ENCODE measurements at regions not wholly inside any gene's neighbourhood (a gene's known extent, or its start where the extent isn't known, plus 50 kb on each side); places are given as distances from the start of the nearest gene placed in this dataset.
"Not testable (repeated sequence)": the region's sequence is repeated elsewhere in the genome, so short reads cannot be mapped to it uniquely, and the experiment has no call there.

- no peak for DNase-seq
Measured at GRCh38 chr14:86310148-86310547, 780.2 kb downstream of the FLRT2 start.

- no peak for DNase-seq
Measured at GRCh38 chr14:86305058-86305457, 775.1 kb downstream of the FLRT2 start.

DNA sequence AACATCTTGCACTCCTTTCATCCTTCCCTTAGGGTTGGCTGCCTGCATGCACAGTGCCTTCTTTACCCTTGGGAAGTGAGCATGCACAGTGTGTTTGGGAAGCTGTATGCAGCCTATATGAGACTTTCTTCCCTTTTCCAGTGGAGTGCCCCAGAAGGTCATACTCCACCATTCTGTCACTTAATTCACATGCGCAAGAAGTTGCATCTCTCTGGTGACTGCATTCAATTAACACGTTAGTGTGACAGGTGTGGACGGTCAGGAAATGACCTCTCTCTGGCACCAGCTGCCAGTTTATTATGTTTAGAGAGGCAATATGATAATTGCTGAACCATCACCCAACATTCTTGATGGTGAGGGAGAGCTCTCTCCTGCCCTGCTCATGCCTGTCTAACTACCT is 770.0 kb downstream of the FLRT2 start:
- no peak for DNase-seq

- DNase-seq, result no peak
Measured at GRCh38 chr14:86296173-86296572, 766.2 kb downstream of the FLRT2 start.

- DNase-seq, result no peak
Measured at GRCh38 chr14:86288336-86288735, 758.4 kb downstream of the FLRT2 start.

DNA sequence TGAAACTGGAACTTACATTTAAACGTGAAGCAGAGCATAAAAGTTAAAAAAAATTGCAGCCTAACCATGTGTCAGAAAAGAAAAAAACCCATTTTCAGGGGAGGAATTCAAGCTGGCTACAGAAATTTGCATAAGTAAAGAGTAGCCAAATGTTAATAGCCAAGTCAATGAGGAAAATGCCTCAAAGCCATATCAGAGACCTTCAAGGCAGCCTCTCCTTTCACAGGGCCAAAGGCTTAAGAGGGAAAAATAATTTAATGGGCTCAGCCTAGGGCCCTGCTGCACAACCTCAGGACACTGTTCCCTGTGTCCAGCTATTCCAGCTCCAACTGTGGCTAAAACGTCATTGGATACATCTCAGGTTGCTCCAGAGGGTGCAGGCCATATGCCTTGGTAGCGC is 749.5 kb downstream of the FLRT2 start:
- DNase-seq, result no peak

GRCh38 chr14:86257973-86258372 is 728.0 kb downstream of the FLRT2 start:
- DNase-seq, result no peak

DNA sequence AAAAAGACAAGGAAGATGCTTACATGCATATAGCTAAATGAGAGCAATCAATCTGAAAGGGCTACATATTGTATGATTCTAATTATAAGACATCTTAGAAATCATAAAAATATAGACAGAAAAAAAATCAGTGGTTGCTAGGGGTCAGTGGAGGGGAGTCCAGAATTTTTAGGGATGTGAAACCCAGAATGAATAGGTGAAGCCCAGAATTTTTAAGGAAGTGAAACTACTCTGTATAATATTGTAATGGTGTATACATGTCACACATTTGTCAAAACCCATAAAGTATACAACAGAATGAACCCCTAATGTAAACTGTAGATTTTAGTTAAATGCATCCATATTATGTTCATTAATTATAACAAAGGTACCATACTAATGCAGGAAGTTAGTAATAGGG is 713.2 kb downstream of the FLRT2 start:
- peak; percentile 0 for DNase-seq

GRCh38 chr14:86237733-86238132 is 707.8 kb downstream of the FLRT2 start:
- DNase-seq, result no peak

GRCh38 chr14:86221755-86222154 is 691.8 kb downstream of the FLRT2 start:
- no peak for DNase-seq

DNA sequence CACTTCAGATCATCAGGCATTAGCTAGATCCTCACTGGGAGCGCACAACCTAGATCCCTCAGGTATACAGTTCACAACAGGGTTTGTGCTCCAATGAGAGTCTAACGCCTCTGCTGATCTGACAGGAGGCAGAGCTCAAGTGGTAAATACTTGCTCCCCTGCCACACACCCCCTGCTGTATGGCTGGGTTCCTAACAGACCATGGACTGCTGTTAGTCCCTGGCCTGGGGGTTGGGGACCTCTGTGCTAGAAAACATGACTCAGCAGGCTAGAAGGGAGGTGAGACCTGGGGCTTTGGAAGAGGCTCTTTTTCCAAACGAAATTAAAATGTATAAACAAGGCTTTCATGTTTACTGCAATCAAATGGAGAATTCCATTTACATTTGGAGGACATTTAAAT is 691.1 kb downstream of the FLRT2 start:
- DNase-seq, result no peak

DNA sequence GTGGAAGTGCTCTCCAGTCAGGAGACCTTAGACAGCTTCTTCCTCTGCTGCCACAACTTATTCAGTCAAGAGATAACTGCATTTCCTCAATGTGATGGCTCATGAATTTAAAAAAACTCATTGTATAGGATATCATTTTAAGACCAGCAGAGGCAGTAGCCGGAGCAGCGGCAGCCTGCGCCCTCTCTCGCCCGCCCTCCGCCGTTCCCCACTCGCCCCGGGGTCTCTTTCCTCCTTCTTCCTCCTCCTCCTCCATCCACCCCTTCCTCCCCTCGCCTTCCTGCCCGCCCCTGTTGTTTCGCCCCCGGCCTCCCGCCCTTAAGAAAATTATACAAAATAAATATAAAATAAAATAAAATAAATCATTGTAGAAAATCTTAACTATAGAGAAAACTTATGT is 687.6 kb downstream of the FLRT2 start:
- DNase-seq, result no peak

DNA sequence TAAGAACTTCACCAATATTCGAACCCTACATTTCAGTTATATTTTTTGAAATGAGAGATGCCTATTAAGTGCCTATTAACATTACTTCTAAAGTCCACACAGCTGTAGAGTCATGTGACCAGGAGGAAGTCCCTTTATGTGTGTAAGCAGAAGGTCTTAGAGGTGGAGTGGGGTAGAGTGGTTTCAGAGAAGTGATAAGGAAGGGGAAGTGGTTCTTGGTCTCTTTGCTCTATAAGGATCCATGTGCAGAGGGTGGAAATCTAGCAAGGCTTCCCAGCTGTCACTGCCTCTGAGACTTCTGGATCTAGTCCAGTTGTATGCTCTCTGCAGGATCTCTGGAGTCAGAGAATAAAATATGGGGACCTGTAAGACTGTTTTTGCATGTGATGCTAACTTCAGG is 673.9 kb downstream of the FLRT2 start:
- no peak for DNase-seq

GRCh38 chr14:86196471-86196870 is 666.5 kb downstream of the FLRT2 start:
- no peak for DNase-seq

DNA sequence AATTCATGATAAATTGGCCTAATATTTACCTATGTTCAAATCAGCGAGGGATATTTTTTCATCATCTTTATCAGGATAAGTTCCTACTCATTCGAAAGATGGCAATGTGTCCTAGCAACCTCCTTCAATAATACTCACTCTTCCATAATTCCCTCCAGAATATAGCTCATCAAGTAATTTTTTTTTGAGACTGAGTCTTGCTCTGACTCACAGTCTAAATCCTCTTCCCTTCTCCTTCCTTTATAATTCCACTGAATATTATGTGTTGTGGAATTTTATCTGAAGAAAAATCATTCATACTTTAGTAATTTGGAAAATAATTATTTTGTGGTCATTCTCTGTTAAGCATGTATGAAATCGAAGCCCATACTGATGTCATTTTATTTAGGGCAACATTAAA is 663.8 kb downstream of the FLRT2 start:
- DNase-seq, result no peak

GRCh38 chr14:86179980-86180379 is 650.0 kb downstream of the FLRT2 start:
- no peak for DNase-seq

DNA sequence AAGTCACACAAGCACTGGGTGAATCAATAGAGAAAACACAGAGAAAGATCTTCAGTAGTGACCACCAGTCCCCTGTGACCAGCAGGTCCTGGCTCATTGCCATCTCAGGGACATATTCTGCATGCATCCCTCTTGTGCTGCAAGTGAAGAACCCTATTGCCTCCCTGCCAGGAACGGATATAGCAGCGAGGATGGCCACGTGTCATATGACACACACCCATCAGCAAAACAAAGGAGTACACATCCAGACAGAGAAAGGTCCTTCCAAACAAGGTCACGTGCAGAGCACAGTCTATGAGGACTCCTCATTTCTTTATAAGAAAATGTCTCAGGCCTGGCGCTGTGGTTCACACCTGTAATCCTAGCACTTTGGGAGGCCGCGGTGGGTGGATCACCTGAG is 638.4 kb downstream of the FLRT2 start:
- no peak for DNase-seq

DNA sequence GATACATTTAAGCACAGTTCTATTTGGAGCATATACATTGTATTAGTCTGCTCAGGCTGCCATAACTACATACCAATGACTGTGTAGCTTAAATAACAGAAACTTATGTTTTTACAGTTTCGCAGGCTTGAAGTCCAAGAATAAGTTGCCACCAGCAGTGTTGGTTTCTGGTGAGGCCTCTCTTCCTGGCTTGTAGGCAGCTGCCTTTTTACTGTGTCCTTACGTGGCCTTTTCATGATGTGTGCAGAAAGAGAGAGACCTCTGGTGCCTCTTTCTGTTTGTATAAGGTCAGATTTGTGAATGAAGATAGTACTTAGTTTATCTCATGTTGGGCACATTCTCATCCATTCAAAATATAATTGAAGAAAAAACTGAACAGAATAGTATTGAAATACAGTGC is 636.6 kb downstream of the FLRT2 start:
- DNase-seq, result no peak

DNA sequence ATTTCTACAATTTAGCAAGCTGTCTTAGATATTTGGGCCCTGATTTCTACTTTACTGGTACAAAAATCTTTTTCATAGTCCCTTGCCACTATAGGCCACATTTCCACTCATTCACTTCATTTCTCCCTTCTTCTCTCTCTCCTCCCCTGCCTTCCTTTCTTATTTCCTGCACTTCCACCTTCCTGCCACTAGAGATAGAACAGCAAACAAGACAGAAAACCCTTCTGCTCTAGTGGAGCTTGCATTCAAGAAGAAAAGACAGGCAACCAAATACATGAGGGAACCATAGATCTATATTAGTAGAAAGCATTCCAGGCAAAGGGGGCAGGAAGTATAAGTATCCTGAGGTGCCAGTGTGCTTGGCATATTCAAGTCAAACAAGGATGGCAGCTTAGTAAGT is 623.5 kb downstream of the FLRT2 start:
- no peak for DNase-seq

- DNase-seq, result no peak
Measured at GRCh38 chr14:86143248-86143647, 613.3 kb downstream of the FLRT2 start.

GRCh38 chr14:86141966-86142365 is 612.0 kb downstream of the FLRT2 start:
- no peak for DNase-seq

DNA sequence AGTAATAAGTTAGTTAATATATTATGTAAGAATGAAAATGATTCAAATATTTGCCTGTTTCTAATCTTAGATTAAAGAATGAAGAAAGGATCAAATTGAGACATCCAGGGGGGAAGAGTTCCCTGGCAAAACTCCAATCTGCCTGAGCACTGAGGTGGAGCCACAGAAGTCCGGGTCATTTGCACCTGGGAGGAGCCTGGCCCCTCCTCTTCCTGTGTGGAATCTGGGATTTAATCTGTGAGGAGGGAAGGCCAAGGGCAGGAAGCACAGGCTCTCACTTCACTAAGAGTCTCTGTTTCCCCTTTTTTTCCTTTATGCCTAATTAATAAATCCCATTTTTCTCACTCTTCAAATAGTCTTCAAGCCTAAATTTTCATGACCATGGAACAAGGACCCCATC is 599.5 kb downstream of the FLRT2 start:
- no peak for DNase-seq

DNA sequence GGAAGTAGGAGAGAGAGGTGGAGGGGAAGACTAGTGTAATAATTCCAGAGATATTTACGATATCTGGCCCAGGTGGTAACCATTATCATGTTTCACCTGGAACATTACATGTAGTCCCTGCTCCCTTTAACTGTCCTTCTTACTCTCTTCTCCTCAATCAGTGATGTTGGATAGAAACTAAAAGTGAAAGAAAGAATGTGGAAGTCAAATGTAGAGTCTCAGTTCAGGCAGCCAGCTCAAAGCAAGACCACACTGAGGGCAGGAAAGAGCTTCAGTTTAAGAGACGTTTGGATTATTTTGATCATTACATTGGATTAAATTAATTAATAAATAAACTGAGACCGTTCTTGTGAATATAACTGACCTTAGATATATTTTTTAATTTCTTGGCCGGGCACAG is 594.4 kb downstream of the FLRT2 start:
- DNase-seq, result no peak

DNA sequence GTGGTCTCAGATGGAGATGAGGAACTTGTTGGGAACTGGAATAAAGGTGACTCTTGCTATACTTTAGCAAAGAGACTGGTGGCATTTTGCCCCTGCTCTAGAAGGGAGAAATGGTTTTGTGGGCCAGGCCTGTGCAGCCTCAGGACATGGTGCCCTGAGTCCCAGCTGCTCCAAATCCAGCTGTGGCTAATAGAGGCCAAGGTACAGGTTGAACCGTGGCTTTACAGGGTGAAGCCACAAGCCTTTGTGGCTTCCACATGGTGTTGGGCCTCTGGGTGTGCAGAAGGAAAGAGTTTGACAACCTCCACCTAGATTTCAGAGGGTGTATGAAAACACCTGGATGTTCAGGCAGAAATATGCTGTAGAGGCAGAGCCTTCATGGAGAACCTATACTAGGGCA is 586.0 kb downstream of the FLRT2 start:
- DNase-seq, result no peak

- DNase-seq, result not testable (repeated sequence)
Measured at GRCh38 chr14:86110871-86111270, 580.9 kb downstream of the FLRT2 start.

DNA sequence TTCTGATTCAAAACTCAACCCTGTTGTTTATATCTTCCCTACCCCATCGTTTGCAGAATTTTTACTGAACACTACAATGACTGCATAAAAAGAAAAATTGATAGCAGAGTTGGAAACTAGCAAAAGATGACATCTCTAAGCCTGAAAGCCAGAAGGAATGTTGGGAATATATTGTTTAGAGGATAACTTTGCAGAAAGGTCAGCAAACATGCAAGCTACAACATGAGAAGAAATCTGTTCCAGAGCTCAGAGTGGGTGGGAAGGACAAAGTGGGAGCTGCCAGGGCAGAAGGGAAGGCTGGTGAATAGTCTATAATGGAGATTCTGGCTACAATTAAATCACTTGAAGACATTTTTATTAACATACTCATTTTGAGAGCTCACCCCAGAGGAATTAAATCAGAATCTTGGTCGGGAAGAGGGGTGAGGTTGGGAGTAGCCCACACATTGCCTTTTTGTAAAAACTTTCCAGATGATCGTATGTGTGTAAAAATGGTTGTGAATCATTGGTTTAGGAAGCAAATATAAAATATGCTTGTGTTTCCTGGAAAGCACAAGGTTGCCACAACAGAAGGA is 574.8 kb downstream of the FLRT2 start:
- no peak for DNase-seq

All from CD4-positive, alpha-beta T cell treated with Interleukin-12 subunit alpha and Interleukin-12 subunit beta, for 1 hour (primary cell).